Calu3 (cell line): ENCODE measurements at regions not wholly inside any gene's neighbourhood (a gene's known extent, or its start where the extent isn't known, plus 50 kb on each side); places are given as distances from the start of the nearest gene placed in this dataset.

ENCODE experiments used
- BruUV-seq: library from RNA; stranded (reverse); fragments of 400-500 nt; replicated peaks from 2 replicates; lab custom pipeline; 2021; lab: Mats Ljungman, UMichigan
- CTCF ChIA-PET: fragments of 300-600 bp; sonication (Branson Sonifier 250); formaldehyde crosslinking; loops from one replicate; lab custom pipeline; 2022; ENCODE audit warnings: antibody characterized with exemption; lab: Charles Lee
- DNase-seq: peaks from one replicate; pipeline ENCODE4 v3.0.0; 2022
- H3K27ac Mint-ChIP-seq: one replicate; pipeline ENCODE4 v1.8.0; 2022; ENCODE audit warnings: mixed read lengths; ENCODE audit not compliant: unreplicated experiment
- H3K27me3 Mint-ChIP-seq: one replicate; pipeline ENCODE4 v1.8.0; 2022; ENCODE audit warnings: mixed read lengths; ENCODE audit not compliant: unreplicated experiment
- H3K36me3 Mint-ChIP-seq: one replicate; pipeline ENCODE4 v1.8.0; 2022; ENCODE audit warnings: mild to moderate bottlenecking, moderate library complexity, mixed read lengths; ENCODE audit not compliant: insufficient read depth, unreplicated experiment
- H3K4me1 Mint-ChIP-seq: one replicate; pipeline ENCODE4 v1.8.0; 2022; ENCODE audit warnings: mild to moderate bottlenecking, low read depth, mixed read lengths; ENCODE audit not compliant: unreplicated experiment
- H3K4me3 Mint-ChIP-seq: one replicate; pipeline ENCODE4 v1.8.0; 2022; ENCODE audit warnings: mild to moderate bottlenecking, low read depth, moderate library complexity, mixed read lengths; ENCODE audit not compliant: unreplicated experiment
- H3K9me3 Mint-ChIP-seq: one replicate; pipeline ENCODE4 v1.8.0; 2022; ENCODE audit warnings: low read depth, mixed read lengths; ENCODE audit not compliant: unreplicated experiment
- CTCF ChIP-seq: fragments of 200-600 bp; IDR thresholded peaks from one replicate; pipeline ENCODE4 v1.8.0; 2022; ENCODE audit warnings: antibody characterized with exemption; ENCODE audit not compliant: unreplicated experiment
- intact Hi-C: fragments of 100-400 bp; cut with micrococcal nuclease; formaldehyde crosslinking; loops from one replicate; pipeline ENCODE4 v1.10.0; 2022; ENCODE audit not compliant: unreplicated experiment

- peaks cover 8% of the 10 kb centered on the region for H3K4me1 Mint-ChIP-seq
- BruUV-seq: no TSS peak
- DNase-seq: no peak
- intact Hi-C loops: no loop called here
- H3K27me3 Mint-ChIP-seq: peaks cover 100% of the 10 kb centered on the region
- TF ChIP-seq CTCF: no peak
- no peaks in the 10 kb centered on the region for H3K9me3 Mint-ChIP-seq
- no peak overlapping the region for H3K27ac Mint-ChIP-seq
- no peak overlapping the region for H3K4me3 Mint-ChIP-seq
- CTCF ChIA-PET: no interaction called here
- H3K36me3 Mint-ChIP-seq: no peaks in the 10 kb centered on the region
These were observed 102.1 kb upstream of the PRR20G start for GRCh38 chr3:127389913-127390312.

GRCh38 chr3:127389420-127389819 lies 101.6 kb upstream of the PRR20G start:
- no TSS peak for BruUV-seq
- TF ChIP-seq CTCF: no peak
- Mint-ChIP-seq H3K9me3 (no peaks in the 10 kb centered on the region), H3K4me1 (peaks cover 8% of the 10 kb centered on the region), H3K4me3 (no peak overlapping the region), H3K27me3 (peaks cover 100% of the 10 kb centered on the region), H3K36me3 (no peaks in the 10 kb centered on the region), H3K27ac (no peak overlapping the region)
- CTCF ChIA-PET: no interaction called here
- intact Hi-C loops: no loop called here
- no peak for DNase-seq

- H3K9me3 Mint-ChIP-seq: peaks cover under 1% of the 10 kb centered on the region
- CTCF ChIA-PET: no interaction called here
- no peaks in the 10 kb centered on the region for H3K36me3 Mint-ChIP-seq
- no peak for TF ChIP-seq CTCF
- H3K4me3 Mint-ChIP-seq: no peak overlapping the region
- peaks cover 100% of the 10 kb centered on the region for H3K27me3 Mint-ChIP-seq
- H3K27ac Mint-ChIP-seq: no peak overlapping the region
- H3K4me1 Mint-ChIP-seq: peaks cover 8% of the 10 kb centered on the region
- no TSS peak for BruUV-seq
- DNase-seq: no peak
- intact Hi-C loops: no loop called here
These were observed 100.6 kb upstream of the PRR20G start for GRCh38 chr3:127388427-127388826.

GRCh38 chr3:127387556-127388153 lies 99.8 kb upstream of the PRR20G start:
- H3K27ac Mint-ChIP-seq: no peak overlapping the region
- peaks cover 8% of the 10 kb centered on the region for H3K4me1 Mint-ChIP-seq
- no peak for TF ChIP-seq CTCF

More at GRCh38 chr3:127387556-127388153, 99.8 kb upstream of the PRR20G start:
- Mint-ChIP-seq H3K36me3 (no peaks in the 10 kb centered on the region), H3K27me3 (peaks cover 100% of the 10 kb centered on the region), H3K4me3 (no peak overlapping the region), H3K9me3 (peaks cover 3% of the 10 kb centered on the region)
- CTCF ChIA-PET: no interaction called here
- BruUV-seq: no TSS peak
- DNase-seq: no peak
- intact Hi-C loops: no loop called here
